HS-5 (cell line): ENCODE measurements at regions not wholly inside any gene's neighbourhood (a gene's known extent, or its start where the extent isn't known, plus 50 kb on each side); places are given as distances from the start of the nearest gene placed in this dataset.

Experiments used
- DNase-seq: peaks from one replicate; pipeline ENCODE4 v3.0.0-alpha.2; 2012; ENCODE audit warnings: low read depth

DNA sequence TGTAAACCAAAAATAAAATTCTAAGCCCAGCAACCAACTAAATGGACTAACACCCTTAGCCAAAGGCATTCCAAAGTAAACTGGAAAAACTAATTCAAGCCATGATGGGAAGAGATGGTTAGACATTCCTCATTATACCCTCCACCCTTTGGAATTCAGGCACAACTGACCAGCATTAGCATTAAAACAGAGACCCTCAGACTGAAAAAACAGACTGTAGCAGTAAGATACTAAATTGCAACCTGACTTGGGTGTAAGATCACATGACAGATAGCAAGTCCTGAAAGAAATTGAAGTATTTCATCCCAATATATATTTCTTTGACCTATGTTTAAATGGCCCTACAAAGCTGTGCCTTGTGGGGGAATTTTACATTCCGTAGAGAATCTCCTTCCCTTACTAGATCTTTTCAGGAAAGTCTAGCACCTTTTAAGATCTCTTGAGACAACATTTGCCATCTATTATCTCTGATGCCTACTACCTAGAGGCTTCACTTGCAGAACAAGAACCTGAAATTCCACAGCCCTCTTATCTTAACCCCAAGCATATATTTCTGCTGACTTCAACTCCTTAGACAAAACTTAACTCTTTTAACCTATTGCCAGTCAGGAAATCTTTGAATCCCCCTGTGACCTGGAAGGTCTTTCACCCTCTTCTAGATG, 750.2 kb upstream of the IGFBP3 start:
- DNase-seq: no peak

DNA sequence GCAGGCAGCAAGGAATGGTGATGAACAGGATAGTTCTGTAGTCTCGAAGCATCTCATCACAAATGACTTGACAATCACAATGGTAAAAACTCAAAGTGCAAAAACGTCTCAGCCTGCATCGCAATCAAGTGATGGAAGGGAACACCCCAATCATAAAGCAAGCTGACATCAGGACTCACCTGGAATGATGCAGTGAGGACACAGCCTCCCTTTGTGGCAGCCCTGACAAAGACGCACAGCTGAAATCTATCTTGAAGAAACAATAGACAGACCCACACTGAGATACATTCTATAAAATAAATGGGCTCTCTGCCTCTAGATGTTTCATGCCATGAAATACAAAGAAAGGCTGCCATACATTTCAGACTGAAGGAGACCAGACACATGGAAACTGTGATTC, 748.0 kb upstream of the IGFBP3 start:
- DNase-seq: no peak

DNA sequence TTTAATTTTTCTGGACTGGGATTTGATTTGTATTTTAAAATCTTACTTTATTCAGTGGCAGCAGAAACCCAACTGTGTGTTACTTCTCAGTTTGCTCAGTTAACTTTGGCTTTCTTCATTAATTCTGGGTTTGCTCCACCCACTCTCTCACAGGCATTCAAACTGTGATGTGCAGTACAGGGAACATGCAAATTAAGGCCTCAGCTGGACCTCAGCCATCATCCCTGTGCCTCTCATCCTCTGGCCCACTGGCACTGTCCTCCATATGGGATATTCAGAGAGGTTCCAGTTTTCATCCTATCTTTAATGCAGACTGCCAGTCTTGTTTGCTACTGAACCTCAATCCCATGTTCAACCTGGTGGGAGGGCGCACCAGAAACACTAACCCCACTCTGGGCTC, 743.4 kb upstream of the IGFBP3 start:
- DNase-seq: no peak

- DNase-seq: no peak
Observed at GRCh38 chr7:46663025-46663424, 742.0 kb upstream of the IGFBP3 start.

DNA sequence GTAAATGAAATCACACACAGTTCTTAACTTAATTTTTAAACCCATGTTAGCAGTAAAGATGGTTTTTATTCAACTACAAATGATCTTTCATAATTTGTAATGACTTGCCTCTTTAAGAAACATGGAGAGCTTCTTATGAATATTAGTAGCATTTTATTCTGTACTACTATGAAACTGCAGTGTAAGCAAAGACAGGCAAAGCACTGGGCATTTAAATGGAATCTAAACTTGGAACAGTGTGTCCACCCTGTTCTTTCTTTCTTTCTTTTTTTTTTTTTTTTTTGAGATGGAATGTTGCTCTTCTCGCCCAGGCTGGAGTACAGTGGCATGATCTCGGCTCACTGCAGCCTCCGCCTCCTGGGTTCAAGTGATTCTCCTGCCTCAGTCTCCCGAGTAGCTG, 740.4 kb upstream of the IGFBP3 start:
- DNase-seq: no peak

GRCh38 chr7:46660402-46660980, 739.4 kb upstream of the IGFBP3 start:
- peak; percentile 15 for DNase-seq

GRCh38 chr7:46658281-46658680, 737.2 kb upstream of the IGFBP3 start:
- DNase-seq: no peak

- DNase-seq: no peak
Observed at GRCh38 chr7:46654546-46655443, 733.7 kb upstream of the IGFBP3 start.

DNA sequence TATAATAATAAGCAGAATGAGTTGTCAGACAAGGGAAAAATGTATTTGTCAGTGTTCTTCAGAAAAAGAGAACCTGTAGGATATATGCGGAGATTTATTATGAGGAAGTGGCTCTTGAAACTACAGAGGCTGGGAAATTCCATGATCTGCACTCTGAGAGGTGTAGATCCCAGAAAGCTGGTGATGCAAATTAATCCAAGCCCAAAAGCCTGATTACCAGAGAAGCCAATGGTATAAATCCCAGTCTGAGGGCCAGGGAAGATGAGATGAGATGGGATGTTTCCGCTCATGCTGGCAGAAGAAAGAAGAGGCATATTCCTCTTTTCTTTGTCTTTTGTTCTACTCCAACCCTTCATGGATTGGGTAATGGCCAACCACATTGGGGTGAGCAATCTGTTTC, 732.8 kb upstream of the IGFBP3 start:
- DNase-seq: no peak

DNA sequence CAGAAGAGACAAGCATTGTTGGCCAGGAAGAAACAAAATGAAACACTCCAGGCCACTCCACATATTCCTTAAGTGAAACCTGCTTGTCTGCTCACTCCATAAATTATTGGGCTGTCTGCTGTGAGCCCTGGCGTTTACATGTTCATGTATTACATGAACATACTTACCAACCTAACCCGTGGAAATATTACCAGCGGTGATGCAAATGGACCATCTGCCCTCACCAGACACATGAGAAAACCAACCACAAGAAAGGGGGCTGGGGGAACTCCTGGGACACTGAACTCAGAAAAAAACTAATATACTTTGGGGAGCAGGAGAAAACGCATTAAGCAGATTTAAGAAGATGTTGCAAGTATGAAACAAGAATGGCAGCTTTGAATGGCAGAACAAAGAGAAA, 731.2 kb upstream of the IGFBP3 start:
- no peak for DNase-seq

DNA sequence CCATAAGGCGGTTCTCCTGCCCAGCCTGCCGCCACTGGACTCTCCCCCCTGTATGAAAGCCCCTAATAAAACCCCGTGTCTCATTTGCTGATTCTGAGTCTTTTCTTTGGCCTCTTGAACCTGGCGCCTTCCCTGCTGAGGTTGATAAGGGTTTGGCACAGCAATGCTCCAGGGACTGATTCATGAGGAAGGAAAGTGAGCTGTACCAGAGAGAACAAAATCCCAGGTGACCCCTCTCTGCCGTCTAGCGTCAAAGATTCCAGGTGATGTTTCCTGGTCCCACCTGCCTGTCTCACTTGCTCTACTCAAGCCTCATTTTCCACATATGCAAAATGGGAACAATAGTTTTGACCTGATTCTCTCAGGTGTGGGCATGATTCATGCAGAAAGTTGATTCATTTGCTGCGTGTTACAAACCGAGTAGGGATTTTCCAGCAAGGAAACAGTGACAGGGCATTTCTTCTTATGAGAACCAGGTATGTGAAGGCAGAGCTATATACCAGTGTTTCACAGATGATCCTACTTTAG, 730.6 kb upstream of the IGFBP3 start:
- no peak for DNase-seq

- DNase-seq: no peak
Observed at GRCh38 chr7:46651070-46651469, 730.0 kb upstream of the IGFBP3 start.

DNA sequence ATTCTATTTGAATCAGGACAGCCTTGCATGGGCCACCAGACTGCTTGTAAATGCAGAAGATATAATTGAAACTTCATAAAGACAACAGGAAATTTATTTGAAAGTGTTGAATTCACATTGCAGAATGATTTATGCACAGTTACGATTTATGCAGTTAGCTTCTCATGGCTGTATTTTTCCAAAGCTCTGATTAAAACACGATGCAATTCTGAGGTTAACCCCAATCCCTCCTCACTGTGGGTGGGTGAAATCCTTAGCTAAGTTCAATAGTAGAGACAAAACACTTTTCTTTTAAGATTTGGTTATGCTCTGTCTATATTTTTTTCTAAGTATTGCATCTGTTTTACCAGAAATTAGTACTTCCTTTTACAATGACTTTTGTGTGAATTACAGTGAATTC, 728.8 kb upstream of the IGFBP3 start:
- DNase-seq: no peak

DNA sequence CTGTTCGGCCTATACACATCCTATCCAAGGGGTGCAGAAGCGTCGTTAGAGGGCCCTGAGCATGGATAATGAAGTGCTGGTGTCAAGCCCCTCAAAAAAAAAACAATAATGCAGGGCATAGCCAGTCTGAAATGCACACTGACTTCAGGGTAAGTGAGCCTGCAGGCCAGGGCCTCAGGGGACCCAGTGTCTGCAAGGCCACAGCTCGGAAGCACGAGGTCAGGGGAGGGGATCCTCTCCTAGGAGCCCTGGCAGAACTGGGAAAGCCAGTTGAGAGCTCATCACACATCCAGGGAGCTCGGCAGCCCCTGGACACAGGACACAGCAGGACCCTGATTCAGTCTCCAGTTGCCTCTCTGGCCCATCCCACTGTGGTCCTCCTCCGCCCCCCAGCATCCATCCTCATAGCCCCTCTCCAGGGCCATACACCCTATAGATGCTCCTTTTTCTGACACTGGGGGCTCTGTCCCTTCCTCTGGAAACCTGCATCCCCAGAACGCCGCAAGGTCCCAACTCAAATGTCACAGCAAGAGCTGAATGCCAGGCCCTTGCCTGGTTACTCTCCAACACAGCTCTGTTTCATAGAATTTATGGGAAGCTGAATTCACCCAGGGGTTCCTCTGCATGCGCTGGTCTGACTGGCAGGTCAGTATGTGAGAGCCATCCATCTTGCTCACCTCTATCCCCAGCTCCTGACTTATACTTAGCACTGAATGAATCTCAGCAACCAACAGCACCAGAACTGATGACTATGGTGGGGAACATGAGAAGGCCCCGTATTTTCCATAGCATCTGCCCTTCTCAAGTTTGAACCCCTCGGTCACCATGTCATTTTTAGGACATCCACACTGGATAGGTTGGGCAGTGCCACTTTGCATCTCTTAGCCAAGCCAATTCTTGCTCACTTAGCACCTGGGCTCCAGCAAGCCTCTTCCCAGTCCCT, 717.0 kb upstream of the IGFBP3 start:
- DNase-seq: no peak

- DNase-seq: no peak
Observed at GRCh38 chr7:46636022-46636421, 715.0 kb upstream of the IGFBP3 start.

- no peak for DNase-seq
Observed at GRCh38 chr7:46633630-46634240, 712.7 kb upstream of the IGFBP3 start.

- DNase-seq: no peak
Observed at GRCh38 chr7:46633200-46633599, 712.1 kb upstream of the IGFBP3 start.

GRCh38 chr7:46630031-46630430, 709.0 kb upstream of the IGFBP3 start:
- DNase-seq: no peak

GRCh38 chr7:46628389-46628788, 707.3 kb upstream of the IGFBP3 start:
- no peak for DNase-seq

DNA sequence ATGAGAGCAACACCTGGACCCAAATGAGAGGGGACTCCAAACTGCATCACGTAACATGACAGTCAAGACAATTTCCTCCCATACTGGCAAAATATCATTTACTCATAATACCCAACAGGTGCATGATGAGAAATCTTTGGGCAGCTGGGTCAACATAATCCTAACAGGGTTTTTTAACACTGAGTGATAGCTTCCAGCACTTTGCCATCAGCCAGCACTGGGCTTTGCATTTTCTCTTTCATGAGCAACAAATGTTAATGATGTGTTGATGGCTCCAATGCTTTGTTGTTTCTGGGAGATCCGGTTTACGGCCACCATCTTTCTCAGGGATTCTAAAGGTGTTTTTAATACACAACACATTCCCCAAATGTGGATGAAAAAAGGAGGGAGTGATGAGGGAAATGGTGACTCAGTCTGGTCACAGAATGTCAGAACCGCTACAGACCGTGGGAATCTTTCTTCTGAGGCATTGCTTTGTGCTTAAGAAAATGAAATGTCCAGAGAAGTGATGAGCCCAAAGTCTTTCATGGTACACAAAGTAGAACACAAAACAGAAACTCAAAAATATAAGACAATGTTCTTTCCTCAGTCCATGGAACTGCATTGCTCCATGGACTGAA, 705.7 kb upstream of the IGFBP3 start:
- DNase-seq: no peak

GRCh38 chr7:46626261-46626660, 705.2 kb upstream of the IGFBP3 start:
- DNase-seq: no peak
